ENCODE measurements at regions not wholly inside any gene's neighbourhood (a gene's known extent, or its start where the extent isn't known, plus 50 kb on each side); places are given as distances from the start of the nearest gene placed in this dataset.

- Mint-ChIP-seq H3K27me3 (ENCODE audit: insufficient read depth, unreplicated experiment) (no peaks in the 10 kb centered on the region), H3K9me3 (ENCODE audit: unreplicated experiment) (no peaks in the 10 kb centered on the region), H3K4me3 (ENCODE audit: unreplicated experiment) (no peak overlapping the region), H3K36me3 (ENCODE audit: insufficient read depth, unreplicated experiment) (no peaks in the 10 kb centered on the region), H3K4me1 (ENCODE audit: insufficient read depth, unreplicated experiment) (no peaks in the 10 kb centered on the region), H3K27ac (ENCODE audit: low read depth, unreplicated experiment) (no peak overlapping the region)
- POLR2A ChIA-PET = no interaction called here
- BruUV-seq (replicated peaks) = no TSS peak
- TF ChIP-seq CTCF (IDR thresholded peaks at IDR 0.05; ENCODE audit: unreplicated experiment) = no peak
- no peak for DNase-seq (ENCODE audit: unreplicated experiment)
- intact Hi-C loops (cut with micrococcal nuclease) = no loop called here
- CTCF ChIA-PET = no interaction called here
These were observed 558.4 kb downstream of the BNC2 start for GRCh38 chr9:16312116-16312515.

- intact Hi-C loops (cut with micrococcal nuclease) = no loop called here
- H3K27me3 Mint-ChIP-seq (ENCODE audit: insufficient read depth, unreplicated experiment) = no peaks in the 10 kb centered on the region
- ChIA-PET CTCF (interaction anchor here (1.0 kb wide), 1 partner anchor 13 kb away, joined by 3 read pairs; no protein-coding TSS in a partner anchor), POLR2A (interaction anchor here (0.9 kb wide), 1 partner anchor 23 kb away, joined by 4 read pairs; no protein-coding TSS in a partner anchor)
- no peak overlapping the region for H3K27ac Mint-ChIP-seq (ENCODE audit: low read depth, unreplicated experiment)
- BruUV-seq (replicated peaks) = no TSS peak
- H3K4me3 Mint-ChIP-seq (ENCODE audit: unreplicated experiment) = no peak overlapping the region
- H3K9me3 Mint-ChIP-seq (ENCODE audit: unreplicated experiment) = no peaks in the 10 kb centered on the region
- no peak for TF ChIP-seq CTCF (IDR thresholded peaks at IDR 0.05; ENCODE audit: unreplicated experiment)
- H3K36me3 Mint-ChIP-seq (ENCODE audit: insufficient read depth, unreplicated experiment) = no peaks in the 10 kb centered on the region
- no peak for DNase-seq (ENCODE audit: unreplicated experiment)
- H3K4me1 Mint-ChIP-seq (ENCODE audit: insufficient read depth, unreplicated experiment) = no peaks in the 10 kb centered on the region
These were observed 557.4 kb downstream of the BNC2 start for GRCh38 chr9:16312962-16313546.

- H3K27me3 Mint-ChIP-seq (ENCODE audit: insufficient read depth, unreplicated experiment) = no peaks in the 10 kb centered on the region
- H3K4me3 Mint-ChIP-seq (ENCODE audit: unreplicated experiment) = no peak overlapping the region
- POLR2A ChIA-PET = no interaction called here
- H3K36me3 Mint-ChIP-seq (ENCODE audit: insufficient read depth, unreplicated experiment) = no peaks in the 10 kb centered on the region
- BruUV-seq (replicated peaks) = no TSS peak
- H3K9me3 Mint-ChIP-seq (ENCODE audit: unreplicated experiment) = no peaks in the 10 kb centered on the region
- intact Hi-C loops (cut with micrococcal nuclease) = no loop called here
- TF ChIP-seq CTCF (IDR thresholded peaks at IDR 0.05; ENCODE audit: unreplicated experiment) = no peak
- DNase-seq (ENCODE audit: unreplicated experiment) = no peak
- no peak overlapping the region for H3K27ac Mint-ChIP-seq (ENCODE audit: low read depth, unreplicated experiment)
- CTCF ChIA-PET = interaction anchor here (0.6 kb wide), 1 partner anchor 424 kb away, joined by 3 read pairs; no protein-coding TSS in a partner anchor
- H3K4me1 Mint-ChIP-seq (ENCODE audit: insufficient read depth, unreplicated experiment) = no peaks in the 10 kb centered on the region
These were observed 556.0 kb downstream of the BNC2 start for GRCh38 chr9:16314476-16314875.

- H3K9me3 Mint-ChIP-seq (ENCODE audit: unreplicated experiment) = no peaks in the 10 kb centered on the region
- no peaks in the 10 kb centered on the region for H3K4me1 Mint-ChIP-seq (ENCODE audit: insufficient read depth, unreplicated experiment)
- POLR2A ChIA-PET = no interaction called here
- H3K27ac Mint-ChIP-seq (ENCODE audit: low read depth, unreplicated experiment) = no peak overlapping the region
- BruUV-seq (replicated peaks) = no TSS peak
- H3K4me3 Mint-ChIP-seq (ENCODE audit: unreplicated experiment) = no peak overlapping the region
- H3K27me3 Mint-ChIP-seq (ENCODE audit: insufficient read depth, unreplicated experiment) = no peaks in the 10 kb centered on the region
- no peaks in the 10 kb centered on the region for H3K36me3 Mint-ChIP-seq (ENCODE audit: insufficient read depth, unreplicated experiment)
- DNase-seq (ENCODE audit: unreplicated experiment) = no peak
- CTCF ChIA-PET = no interaction called here
- TF ChIP-seq CTCF (IDR thresholded peaks at IDR 0.05; ENCODE audit: unreplicated experiment) = no peak
- intact Hi-C loops (cut with micrococcal nuclease) = no loop called here
These were observed 554.8 kb downstream of the BNC2 start for GRCh38 chr9:16315720-16316119.
